Endometrial microvascular endothelial cells (primary cell): ENCODE measurements at regions not wholly inside any gene's neighbourhood (a gene's known extent, or its start where the extent isn't known, plus 50 kb on each side); places are given as distances from the start of the nearest gene placed in this dataset.

Source experiments
- in situ Hi-C: cut with HindIII; loops from 2 replicates; pipeline ENCODE4 v1.10.0; 2017; ENCODE audit warnings: low sequenced_read_pairs, low pct_unique_long_range_greater_than_20kb; ENCODE audit errors: inconsistent ontology term

DNA sequence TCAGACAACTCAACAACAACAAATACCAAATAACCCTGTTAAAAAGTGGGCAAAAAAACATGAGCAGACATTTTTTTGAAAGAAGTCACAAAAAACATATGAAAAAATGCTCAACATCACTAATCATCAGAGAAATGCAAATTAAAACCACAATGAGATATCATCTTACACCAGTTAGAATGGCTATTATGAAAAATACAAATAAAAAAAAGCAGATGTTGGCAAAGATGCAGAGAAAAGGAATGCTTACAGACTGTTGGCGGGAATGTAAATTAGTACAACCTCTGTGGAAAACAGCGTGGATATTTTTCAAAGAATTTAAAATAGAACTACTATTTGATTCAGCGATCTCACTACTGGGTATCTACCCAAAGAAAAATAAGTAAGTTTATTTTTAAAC, 114.0 kb downstream of the SLC38A4 start:
- in situ Hi-C loops = no loop called here

- in situ Hi-C loops = no loop called here
Measured at GRCh38 chr12:46710125-46710743, 115.6 kb downstream of the SLC38A4 start.

- in situ Hi-C loops = no loop called here
Measured at GRCh38 chr12:46702581-46703344, 123.0 kb downstream of the SLC38A4 start.

- in situ Hi-C loops = no loop called here
Measured at GRCh38 chr12:46701356-46701755, 124.4 kb downstream of the SLC38A4 start.

GRCh38 chr12:46699986-46700385, 125.8 kb downstream of the SLC38A4 start:
- in situ Hi-C loops = loop anchor here (25.0 kb wide), 1 partner anchor 338 kb away; the partner anchor contains the start of gene SLC38A2

- in situ Hi-C loops = loop anchor here (25.0 kb wide), 1 partner anchor 336 kb away; the partner anchor contains the start of gene SLC38A2
Measured at GRCh38 chr12:46698003-46698402, 127.8 kb downstream of the SLC38A4 start.

DNA sequence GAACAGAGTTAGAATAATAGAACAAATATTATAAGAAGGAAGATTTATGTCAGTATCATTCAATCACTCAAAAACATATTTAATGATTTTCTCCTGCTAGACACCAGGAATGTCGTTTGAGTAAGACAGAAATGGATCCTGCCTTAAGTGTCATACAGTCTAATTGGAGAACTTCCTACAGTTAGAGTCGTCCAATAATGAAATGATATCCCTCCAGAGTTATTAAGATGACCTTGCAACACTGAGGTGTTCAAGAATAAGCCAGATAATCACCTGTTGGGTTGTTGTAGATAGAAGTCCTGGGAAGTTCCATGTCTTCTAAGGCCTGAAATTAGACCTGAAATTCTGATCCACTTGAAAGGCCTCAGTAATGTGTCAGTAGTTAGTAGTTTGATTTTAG, 132.3 kb downstream of the SLC38A4 start:
- in situ Hi-C loops = loop anchor here (25.0 kb wide), 1 partner anchor 331 kb away; the partner anchor contains the start of gene SLC38A2

- in situ Hi-C loops = loop anchor here (25.0 kb wide), 1 partner anchor 331 kb away; the partner anchor contains the start of gene SLC38A2
Measured at GRCh38 chr12:46693034-46693433, 132.8 kb downstream of the SLC38A4 start.

DNA sequence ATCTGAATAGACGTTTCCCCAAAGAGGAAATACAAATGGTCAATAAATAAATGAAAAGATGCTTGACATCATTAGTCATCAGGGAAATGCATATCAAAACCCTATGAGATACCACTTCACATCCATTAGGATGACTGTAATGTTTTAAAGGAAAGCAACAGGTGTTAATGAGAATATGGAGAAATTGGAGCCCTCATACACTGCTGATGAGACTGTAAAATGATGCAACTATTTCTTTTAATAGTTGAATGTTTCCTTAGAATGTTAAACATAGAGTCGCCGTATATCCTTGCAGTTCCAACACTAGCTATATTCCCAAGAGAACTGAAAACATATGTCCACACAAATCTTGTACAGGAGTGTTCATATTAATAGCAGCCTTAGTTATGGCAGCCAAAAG, 133.2 kb downstream of the SLC38A4 start:
- in situ Hi-C loops = loop anchor here (25.0 kb wide), 1 partner anchor 330 kb away; the partner anchor contains the start of gene SLC38A2

DNA sequence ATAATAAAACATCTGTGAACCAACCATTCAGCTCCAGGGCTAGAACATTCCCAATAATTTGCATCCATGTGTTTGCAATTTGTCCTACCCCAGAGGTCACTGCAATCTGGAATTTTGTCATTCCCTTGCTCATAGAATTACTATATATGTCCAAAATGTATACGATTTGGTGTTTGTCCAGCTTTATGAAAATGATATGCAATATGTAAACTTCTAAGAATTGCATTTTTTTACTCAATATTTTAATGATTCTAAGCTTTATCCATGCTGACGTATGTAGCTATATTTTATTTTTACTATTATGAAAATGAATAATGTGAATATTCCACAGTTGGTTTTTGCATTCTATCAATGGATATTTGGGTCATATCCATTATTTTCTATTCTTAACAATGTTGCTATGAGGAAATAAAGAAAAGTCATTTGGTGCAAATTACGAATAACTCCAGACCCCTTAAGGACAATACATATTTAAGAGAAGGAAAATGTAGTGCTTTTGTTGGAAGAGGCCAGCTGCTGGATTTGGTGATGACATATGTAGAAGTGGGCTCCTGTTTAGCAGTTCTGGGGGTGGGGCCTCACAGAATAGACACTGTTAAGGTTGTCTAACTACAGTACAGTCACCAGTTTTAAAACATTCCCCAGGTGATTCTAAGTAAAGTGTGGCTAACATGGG, 139.4 kb downstream of the SLC38A4 start:
- in situ Hi-C loops = loop anchor here (25.0 kb wide), 1 partner anchor 324 kb away; the partner anchor contains the start of gene SLC38A2

DNA sequence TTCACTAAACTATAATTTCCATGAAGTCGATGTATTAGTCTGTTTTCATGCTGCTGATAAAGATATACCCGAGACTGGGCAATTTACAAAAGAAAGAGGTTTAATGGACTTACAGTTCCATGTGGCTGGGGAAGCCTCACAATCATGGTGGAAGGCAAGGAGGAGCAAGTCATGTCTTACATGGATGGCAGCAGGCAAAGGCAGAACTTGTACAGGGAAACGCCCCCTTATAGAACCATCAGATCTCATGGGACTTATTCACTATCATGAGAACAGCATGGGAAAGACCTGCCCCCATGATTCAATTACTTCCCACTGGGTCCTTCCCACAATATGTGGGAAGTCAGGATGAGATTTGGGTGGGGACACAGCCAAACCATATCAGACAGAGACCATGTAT, 141.6 kb downstream of the SLC38A4 start:
- in situ Hi-C loops = loop anchor here (25.0 kb wide), 1 partner anchor 322 kb away; the partner anchor contains the start of gene SLC38A2

GRCh38 chr12:46682148-46682547, 143.6 kb downstream of the SLC38A4 start:
- in situ Hi-C loops = loop anchor here (25.0 kb wide), 1 partner anchor 320 kb away; the partner anchor contains the start of gene SLC38A2

DNA sequence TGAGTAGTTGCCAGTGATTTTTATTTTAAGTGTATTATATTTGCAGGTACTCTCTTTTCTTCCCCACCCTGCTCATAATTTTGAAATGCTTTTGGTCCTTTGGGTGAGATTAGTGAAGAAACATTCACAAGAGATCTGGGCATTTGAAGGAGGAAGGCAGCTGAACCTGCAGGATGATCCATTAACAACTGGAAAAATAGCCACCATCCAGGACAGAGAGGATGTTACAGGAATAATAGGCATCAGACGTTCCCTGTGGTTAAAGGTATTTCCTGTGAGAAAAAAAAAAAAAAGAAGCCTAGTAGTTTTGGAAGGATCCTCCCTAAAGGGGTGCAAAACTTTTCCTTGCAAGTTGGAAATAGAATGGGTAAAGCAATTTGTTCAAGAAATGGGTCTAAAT, 145.3 kb downstream of the SLC38A4 start:
- in situ Hi-C loops = loop anchor here (25.0 kb wide), 1 partner anchor 318 kb away; the partner anchor contains the start of gene SLC38A2

GRCh38 chr12:46679754-46680153, 146.0 kb downstream of the SLC38A4 start:
- in situ Hi-C loops = loop anchor here (25.0 kb wide), 1 partner anchor 317 kb away; the partner anchor contains the start of gene SLC38A2

DNA sequence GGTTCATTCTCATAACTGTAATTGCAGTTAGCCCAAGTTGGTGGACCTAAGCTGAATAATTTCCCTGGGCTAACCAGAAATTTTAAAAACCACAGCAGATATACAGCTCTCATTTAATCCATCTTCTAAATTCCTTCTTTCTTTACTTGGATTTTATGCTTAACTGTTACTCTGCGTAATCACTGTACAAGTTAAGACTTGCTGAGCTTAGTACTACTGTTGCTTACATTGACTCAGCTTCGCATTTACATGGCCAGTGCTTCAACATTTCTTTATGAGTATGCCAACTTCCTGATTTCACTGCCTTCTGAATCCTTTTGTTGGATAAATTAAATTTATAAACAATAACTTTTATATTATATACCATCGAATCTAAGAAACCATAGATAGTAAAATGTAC, 147.4 kb downstream of the SLC38A4 start:
- in situ Hi-C loops = loop anchor here (25.0 kb wide), 1 partner anchor 316 kb away; the partner anchor contains the start of gene SLC38A2

GRCh38 chr12:46677749-46678148, 148.0 kb downstream of the SLC38A4 start:
- in situ Hi-C loops = loop anchor here (25.0 kb wide), 1 partner anchor 315 kb away; the partner anchor contains the start of gene SLC38A2

DNA sequence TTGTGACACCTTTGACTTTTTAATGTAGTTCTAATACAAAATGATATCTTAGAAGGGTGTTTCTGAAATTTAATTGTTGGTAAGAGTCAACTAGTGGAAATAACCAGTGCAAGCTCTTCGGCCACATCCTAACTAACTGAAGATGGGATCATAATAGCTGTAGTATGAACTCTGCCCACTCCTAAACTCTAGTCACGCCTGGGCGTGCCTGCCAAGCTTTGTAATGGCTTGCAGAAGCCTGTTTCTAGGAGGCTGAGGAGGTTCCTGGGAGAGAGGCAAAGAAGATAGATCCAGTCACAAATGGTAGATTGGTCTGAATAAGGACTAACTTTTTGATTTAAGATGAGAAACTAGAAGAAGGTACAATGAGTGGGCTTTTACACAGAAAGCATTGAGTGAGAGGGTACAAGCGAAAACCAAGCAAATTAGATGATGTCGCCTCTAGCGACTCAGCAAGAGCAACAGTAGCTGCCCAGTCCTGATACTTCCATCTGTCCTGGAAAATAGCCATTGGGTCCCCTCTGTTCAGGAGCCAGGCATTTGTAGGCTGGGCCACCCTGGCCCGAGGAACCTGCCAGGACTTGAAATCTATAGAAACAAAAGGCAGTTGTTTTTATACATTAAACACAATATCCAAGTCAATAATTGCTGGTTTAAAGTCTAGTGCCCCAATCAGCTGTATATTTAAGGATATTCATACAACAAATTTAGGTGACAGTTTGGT, 148.8 kb downstream of the SLC38A4 start:
- in situ Hi-C loops = loop anchor here (25.0 kb wide), 1 partner anchor 315 kb away; the partner anchor contains the start of gene SLC38A2

DNA sequence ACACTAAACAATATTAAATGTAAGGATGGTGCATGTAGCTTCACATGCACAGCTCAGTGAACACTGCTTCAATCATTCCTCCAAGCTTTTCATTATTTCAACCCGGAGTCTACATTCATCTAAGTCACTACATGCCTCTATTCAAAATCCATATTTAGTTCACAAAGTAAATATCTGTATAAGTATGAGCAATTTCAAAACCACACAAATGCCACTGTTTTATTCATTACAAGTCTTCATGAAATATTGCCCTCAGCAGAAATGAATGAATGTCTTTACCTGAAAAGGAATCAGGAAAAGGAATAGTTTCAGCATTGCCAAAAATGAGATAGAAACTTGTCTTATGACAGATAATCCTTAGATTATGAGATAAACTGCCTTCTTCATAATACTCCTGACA, 149.4 kb downstream of the SLC38A4 start:
- in situ Hi-C loops = loop anchor here (25.0 kb wide), 1 partner anchor 314 kb away; the partner anchor contains the start of gene SLC38A2
